Naive thymus-derived CD4-positive, alpha-beta T cell (primary cell): ENCODE measurements at regions not wholly inside any gene's neighbourhood (a gene's known extent, or its start where the extent isn't known, plus 50 kb on each side); places are given as distances from the start of the nearest gene placed in this dataset.
"Not testable (repeated sequence)": the region's sequence is repeated elsewhere in the genome, so short reads cannot be mapped to it uniquely, and the experiment has no call there.

ENCODE experiments used
- ATAC-seq: fragments of 150-1000 bp; cut with Tn5 transposase; 2 replicates; pipeline ENCODE4 v1.10.0; 2021; ENCODE audit warnings: mild to moderate bottlenecking, moderate library complexity
- CTCF ChIA-PET: fragments of 350-600 bp; sonication (Branson Sonifier 250); formaldehyde crosslinking; loops from one replicate; lab custom pipeline; 2021; ENCODE audit warnings: antibody characterized with exemption; lab: Charles Lee
- POLR2A ChIA-PET: fragments of 350-600 bp; sonication (Branson Sonifier 250); formaldehyde crosslinking; loops from one replicate; lab custom pipeline; 2021; ENCODE audit warnings: antibody characterized with exemption, inconsistent platforms; lab: Charles Lee
- DNase-seq, 9 donors: peaks; one replicate each; pipeline versions ENCODE4 v3.0.0 to v3.0.0-alpha.2; 2020 to 2022; ENCODE audit warnings: mixed read lengths in 1 of 9
- H3K27ac ChIP-seq: one replicate; pipeline ENCODE4 v1.7.0; 2013; ENCODE audit warnings: mild to moderate bottlenecking, low read depth, low read length, moderate library complexity
- H3K27me3 ChIP-seq, 2 donors: one replicate each; pipeline ENCODE4 v1.7.0; 2013; ENCODE audit warnings: low read length in 2 of 2, mild to moderate bottlenecking in 2 of 2, moderate library complexity in 2 of 2; ENCODE audit not compliant: control insufficient read depth in 2 of 2, insufficient read depth in 2 of 2
- H3K36me3 ChIP-seq, 3 experiments: 1 replicate in 2 of 3; 2 replicates in 1 of 3; pipeline ENCODE4 v1.7.0; 2013; ENCODE audit warnings: low read length in 3 of 3, mild to moderate bottlenecking in 3 of 3, moderate library complexity in 1 of 3; ENCODE audit not compliant: insufficient read depth in 3 of 3, control insufficient read depth in 2 of 3
- H3K4me1 ChIP-seq, 2 donors: one replicate each; pipeline ENCODE4 v1.7.0; 2013; ENCODE audit warnings: low read length in 2 of 2, mild to moderate bottlenecking in 2 of 2, moderate library complexity in 1 of 2; ENCODE audit not compliant: control insufficient read depth in 2 of 2, insufficient read depth in 2 of 2
- H3K4me3 ChIP-seq: 2 replicates; pipeline ENCODE4 v1.7.0; 2013; ENCODE audit warnings: mild to moderate bottlenecking, low read length
- H3K9me3 ChIP-seq, 3 experiments: 1 replicate in 2 of 3; 2 replicates in 1 of 3; pipeline ENCODE4 v1.7.0; 2013; ENCODE audit warnings: low read length in 3 of 3; ENCODE audit not compliant: control insufficient read depth in 2 of 3
- H3K27ac Mint-ChIP-seq, 9 donors: one replicate each; pipeline ENCODE4 v1.8.0; 2020 to 2022; ENCODE audit warnings: mixed read lengths in 9 of 9, mild to moderate bottlenecking in 8 of 9, moderate library complexity in 5 of 9, inconsistent platforms in 2 of 9
- H3K27me3 Mint-ChIP-seq, 5 donors: one replicate each; pipeline ENCODE4 v1.8.0; 2021 to 2022; ENCODE audit warnings: mixed read lengths in 5 of 5, mild to moderate bottlenecking in 1 of 5
- H3K36me3 Mint-ChIP-seq, 5 donors: one replicate each; pipeline ENCODE4 v1.8.0; 2020 to 2022; ENCODE audit warnings: mixed read lengths in 5 of 5, mild to moderate bottlenecking in 3 of 5, inconsistent platforms in 1 of 5
- H3K4me1 Mint-ChIP-seq, 7 donors: one replicate each; pipeline ENCODE4 v1.8.0; 2020 to 2022; ENCODE audit warnings: mixed read lengths in 7 of 7, mild to moderate bottlenecking in 3 of 7, inconsistent platforms in 1 of 7
- H3K4me3 Mint-ChIP-seq, 10 donors: one replicate each; pipeline ENCODE4 v1.8.0; 2020 to 2022; ENCODE audit warnings: mild to moderate bottlenecking in 10 of 10, mixed read lengths in 10 of 10, moderate library complexity in 6 of 10, inconsistent platforms in 2 of 10
- H3K9me3 Mint-ChIP-seq, 11 donors: one replicate each; pipeline ENCODE4 v1.8.0; 2020 to 2022; ENCODE audit warnings: mixed read lengths in 11 of 11, mild to moderate bottlenecking in 4 of 11, inconsistent platforms in 1 of 11, moderate library complexity in 1 of 11
- intact Hi-C, 2 donors: fragments of 100-400 bp; cut with micrococcal nuclease; formaldehyde crosslinking; loops; one replicate each; pipeline ENCODE4 v1.15.1; 2023

GRCh38 chr7:130853503-130854279, 119.7 kb upstream of the KLF14 start:
- POLR2A ChIA-PET: no interaction called here
- Histone ChIP-seq H3K27me3 (no peaks in the 10 kb centered on the region), H3K36me3 (peaks cover 0 to 15% (median 3%) of the 10 kb centered on the region in 3 experiments), H3K9me3 (peaks cover 5 to 29% (median 9%) of the 10 kb centered on the region in 3 experiments), H3K4me1 (no peaks in the 10 kb centered on the region), H3K27ac (no peak overlapping the region), H3K4me3 (no peak overlapping the region)
- peaks cover 20 to 49% (median 42%) of the 10 kb centered on the region in 5 donors for H3K36me3 Mint-ChIP-seq
- intact Hi-C loops: no loop called here
- peaks cover 14 to 39% (median 27%) of the 10 kb centered on the region in 11 donors for H3K9me3 Mint-ChIP-seq
- H3K4me1 Mint-ChIP-seq: no peaks in the 10 kb centered on the region
- DNase-seq (no peak), ATAC-seq (no peak)
- H3K27ac Mint-ChIP-seq: no peak overlapping the region
- no peaks in the 10 kb centered on the region for H3K27me3 Mint-ChIP-seq
- no peak overlapping the region for H3K4me3 Mint-ChIP-seq
- CTCF ChIA-PET: no interaction called here

GRCh38 chr7:130854481-130854880, 120.5 kb upstream of the KLF14 start:
- Histone ChIP-seq H3K27ac (no peak overlapping the region), H3K4me1 (no peaks in the 10 kb centered on the region), H3K4me3 (no peak overlapping the region), H3K27me3 (no peaks in the 10 kb centered on the region), H3K9me3 (peaks cover 5 to 32% (median 9%) of the 10 kb centered on the region in 3 experiments), H3K36me3 (peaks cover 0 to 15% (median 3%) of the 10 kb centered on the region in 3 experiments)
- peaks cover 25 to 56% (median 50%) of the 10 kb centered on the region in 5 donors for H3K36me3 Mint-ChIP-seq
- CTCF ChIA-PET: interaction anchor here (0.6 kb wide), 1 partner anchor 794 kb away, joined by 3 read pairs; no protein-coding TSS in a partner anchor
- H3K4me1 Mint-ChIP-seq: no peaks in the 10 kb centered on the region
- no peak overlapping the region for H3K27ac Mint-ChIP-seq
- peaks cover 22 to 47% (median 35%) of the 10 kb centered on the region in 11 donors for H3K9me3 Mint-ChIP-seq
- POLR2A ChIA-PET: no interaction called here
- no peak overlapping the region for H3K4me3 Mint-ChIP-seq
- intact Hi-C loops: no loop called here
- ATAC-seq (no peak), DNase-seq (no peak)
- H3K27me3 Mint-ChIP-seq: no peaks in the 10 kb centered on the region

GRCh38 chr7:130856866-130857265, 122.9 kb upstream of the KLF14 start:
- peaks cover 5 to 49% (median 9%) of the 10 kb centered on the region in 3 experiments for H3K9me3 ChIP-seq
- H3K4me1 ChIP-seq: no peaks in the 10 kb centered on the region
- H3K36me3 Mint-ChIP-seq: peaks cover 45 to 80% (median 74%) of the 10 kb centered on the region in 5 donors
- no peak for ATAC-seq
- no peaks in the 10 kb centered on the region for H3K4me1 Mint-ChIP-seq
- no peak overlapping the region for H3K27ac ChIP-seq
- no peaks in the 10 kb centered on the region for H3K27me3 Mint-ChIP-seq
- DNase-seq: no peak
- H3K27me3 ChIP-seq: no peaks in the 10 kb centered on the region
- H3K36me3 ChIP-seq: peaks cover 0 to 20% (median 3%) of the 10 kb centered on the region in 3 experiments
- H3K27ac Mint-ChIP-seq: no peak overlapping the region
- intact Hi-C loops: no loop called here
- H3K4me3 Mint-ChIP-seq: no peak overlapping the region
- POLR2A ChIA-PET: no interaction called here
- CTCF ChIA-PET: interaction anchor here (0.8 kb wide), 1 partner anchor 20 kb away, joined by 3 read pairs; no protein-coding TSS in a partner anchor
- H3K9me3 Mint-ChIP-seq: peaks cover 28 to 71% (median 52%) of the 10 kb centered on the region in 11 donors
- no peak overlapping the region for H3K4me3 ChIP-seq

GRCh38 chr7:130860832-130861231, 126.8 kb upstream of the KLF14 start:
- DNase-seq, H3K4me1 ChIP-seq, H3K4me3 Mint-ChIP-seq, H3K4me3 ChIP-seq, H3K4me1 Mint-ChIP-seq, CTCF ChIA-PET, H3K27ac ChIP-seq, POLR2A ChIA-PET, H3K27me3 ChIP-seq, intact Hi-C loops, H3K27me3 Mint-ChIP-seq, ATAC-seq, H3K27ac Mint-ChIP-seq: not testable (repeated sequence)
- peaks cover 5 to 44% (median 9%) of the 10 kb centered on the region in 3 experiments for H3K9me3 ChIP-seq
- Mint-ChIP-seq H3K9me3 (peaks cover 28 to 85% (median 57%) of the 10 kb centered on the region in 11 donors), H3K36me3 (peaks cover 54 to 96% (median 91%) of the 10 kb centered on the region in 5 donors)
- H3K36me3 ChIP-seq: peaks cover 3 to 26% (median 3%) of the 10 kb centered on the region in 3 experiments

GRCh38 chr7:130865408-130866236, 131.6 kb upstream of the KLF14 start:
- peak in 1 of 9 donors; percentile 27 for DNase-seq
- ChIA-PET POLR2A (interaction anchor here (0.7 kb wide), 1 partner anchor 479 kb away, joined by 4 read pairs; no protein-coding TSS in a partner anchor), CTCF (interaction anchor here (1.3 kb wide), 1 partner anchor 15 kb away, joined by 3 read pairs; no protein-coding TSS in a partner anchor)
- Mint-ChIP-seq H3K36me3 (peaks cover 28 to 96% (median 78%) of the 10 kb centered on the region in 5 donors), H3K27ac (peak overlapping the region in 2 of 9 donors; percentile 5 to 53), H3K4me1 (peaks cover 0 to 10% (median 0%) of the 10 kb centered on the region in 7 donors), H3K27me3 (no peaks in the 10 kb centered on the region), H3K4me3 (no peak overlapping the region), H3K9me3 (peaks cover 0 to 37% (median 17%) of the 10 kb centered on the region in 11 donors)
- intact Hi-C loops: no loop called here
- peak; percentile 10 for ATAC-seq
- no peak overlapping the region for H3K27ac ChIP-seq
- H3K9me3 ChIP-seq: peaks cover 0 to 8% (median 0%) of the 10 kb centered on the region in 3 experiments
- no peaks in the 10 kb centered on the region for H3K4me1 ChIP-seq
- no peak overlapping the region for H3K4me3 ChIP-seq
- H3K27me3 ChIP-seq: no peaks in the 10 kb centered on the region
- H3K36me3 ChIP-seq: peaks cover 0 to 44% (median 3%) of the 10 kb centered on the region in 3 experiments

GRCh38 chr7:130867039-130867438, 133.0 kb upstream of the KLF14 start:
- H3K4me3 ChIP-seq: no peak overlapping the region
- ChIA-PET POLR2A (no interaction called here), CTCF (no interaction called here)
- peaks cover 0 to 23% (median 11%) of the 10 kb centered on the region in 11 donors for H3K9me3 Mint-ChIP-seq
- H3K36me3 ChIP-seq: peaks cover 0 to 40% (median 3%) of the 10 kb centered on the region in 3 experiments
- DNase-seq (no peak), ATAC-seq (no peak)
- no peak overlapping the region for H3K27ac ChIP-seq
- peaks cover 18 to 84% (median 70%) of the 10 kb centered on the region in 5 donors for H3K36me3 Mint-ChIP-seq
- H3K9me3 ChIP-seq: no peaks in the 10 kb centered on the region
- intact Hi-C loops: no loop called here
- H3K27me3 Mint-ChIP-seq: no peaks in the 10 kb centered on the region
- H3K4me3 Mint-ChIP-seq: no peak overlapping the region
- peak overlapping the region in 1 of 9 donors; percentile 75 for H3K27ac Mint-ChIP-seq
- H3K27me3 ChIP-seq: no peaks in the 10 kb centered on the region
- no peaks in the 10 kb centered on the region for H3K4me1 ChIP-seq
- peaks cover 0 to 10% (median 0%) of the 10 kb centered on the region in 7 donors for H3K4me1 Mint-ChIP-seq
